Colon (tissue), 2 donors: ENCODE measurements at regions not wholly inside any gene's neighbourhood (a gene's known extent, or its start where the extent isn't known, plus 50 kb on each side); places are given as distances from the start of the nearest gene placed in this dataset.

Experiments
- FAIRE-seq: peaks from 2 replicates; lab custom pipeline; 2012; peaks lifted over from hg19 to GRCh38; lab: Jason Lieb, UNC
- donor health status: control.
- donor health status: control.

DNA sequence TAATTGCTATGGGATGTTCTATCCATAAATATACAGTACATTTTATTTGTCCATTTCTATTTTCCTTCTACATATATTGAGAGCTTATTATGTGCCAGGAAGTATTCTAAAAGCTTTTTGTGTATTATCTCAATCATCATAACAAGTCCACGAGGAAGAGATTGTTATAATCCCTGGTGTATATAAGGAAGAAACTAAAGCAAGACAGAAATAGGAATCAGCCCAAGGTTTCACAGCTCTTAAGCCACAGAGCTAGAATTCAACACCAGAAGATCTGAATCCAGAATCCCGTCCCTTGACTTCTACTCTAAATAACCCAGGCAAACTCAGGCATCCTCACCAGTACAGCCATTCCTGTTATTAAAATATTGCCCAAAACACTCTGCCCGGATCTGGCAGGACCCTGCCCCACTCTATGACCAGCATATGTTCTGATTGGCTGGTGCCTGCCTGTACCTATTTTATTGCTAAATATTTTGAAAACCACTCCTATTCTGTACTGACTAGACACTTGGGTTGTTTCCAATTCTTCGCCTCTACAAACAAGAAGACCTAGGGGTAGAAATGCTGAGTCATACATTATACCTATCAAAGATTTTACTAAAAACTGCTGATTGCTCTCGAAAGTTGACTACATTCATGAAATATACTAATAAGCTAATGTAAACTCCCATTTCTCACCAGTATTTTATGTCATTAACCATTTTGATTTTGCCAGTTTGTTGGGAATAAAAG, 297.4 kb downstream of the ENC1 start:
- FAIRE-seq: no peak

DNA sequence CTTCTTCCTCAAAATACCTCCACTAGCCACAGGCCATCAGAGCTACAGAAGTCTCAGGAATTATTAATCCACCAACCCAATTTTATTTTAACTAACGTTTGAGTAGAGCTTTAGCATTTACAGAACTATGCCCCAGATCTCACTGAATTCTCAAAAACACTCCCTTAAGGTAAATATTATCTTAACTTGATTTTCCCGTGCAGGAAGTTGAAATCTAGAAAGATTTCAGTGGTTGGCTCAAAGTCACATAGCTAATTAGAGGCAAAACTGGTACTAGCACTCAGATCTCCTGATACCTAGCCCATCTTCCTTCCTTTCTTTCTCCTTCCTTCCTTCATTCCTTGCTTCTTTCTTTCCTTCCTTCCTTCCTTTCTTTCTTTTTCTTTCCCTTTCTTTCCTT, 298.3 kb downstream of the ENC1 start:
- FAIRE-seq: no peak

DNA sequence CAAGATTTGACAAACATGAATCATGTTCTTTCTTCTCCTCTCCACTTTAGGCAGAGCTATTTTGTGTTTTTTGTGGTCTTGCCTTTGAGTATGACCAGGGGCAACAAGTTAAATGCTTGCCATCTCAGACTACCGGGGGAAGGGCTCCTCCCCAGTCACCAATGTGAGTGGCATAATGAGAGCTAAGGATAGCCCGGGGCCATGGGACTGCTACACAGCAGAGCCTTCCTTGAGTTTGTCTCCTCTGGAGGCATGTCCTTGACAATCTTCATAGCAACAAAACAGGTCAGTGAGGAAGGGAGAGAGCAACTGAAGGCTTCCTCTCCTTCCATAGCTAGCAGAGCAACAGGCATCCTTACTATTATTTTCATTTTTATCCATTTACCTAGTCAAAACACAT, 299.3 kb downstream of the ENC1 start:
- FAIRE-seq: no peak

DNA sequence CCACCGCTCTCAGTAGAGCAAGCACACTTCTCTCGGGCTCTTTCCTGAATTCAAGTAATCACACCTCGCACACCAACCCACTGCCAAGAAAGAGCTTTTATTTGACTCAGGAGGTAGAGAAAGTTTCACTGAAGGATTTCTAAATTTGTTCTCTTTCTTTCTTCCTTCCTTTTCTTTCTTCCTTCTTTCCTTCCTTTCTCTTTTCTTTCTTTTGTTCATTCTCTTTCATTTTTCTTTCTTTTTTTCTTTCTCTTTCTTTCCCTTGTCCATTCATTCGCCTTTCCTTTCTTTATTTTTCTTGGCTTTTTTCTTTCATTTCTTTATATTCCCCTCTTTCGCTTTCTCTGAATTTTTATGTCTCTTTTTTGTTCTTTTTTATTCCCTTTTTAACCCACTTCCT, 300.1 kb downstream of the ENC1 start:
- no peak for FAIRE-seq

DNA sequence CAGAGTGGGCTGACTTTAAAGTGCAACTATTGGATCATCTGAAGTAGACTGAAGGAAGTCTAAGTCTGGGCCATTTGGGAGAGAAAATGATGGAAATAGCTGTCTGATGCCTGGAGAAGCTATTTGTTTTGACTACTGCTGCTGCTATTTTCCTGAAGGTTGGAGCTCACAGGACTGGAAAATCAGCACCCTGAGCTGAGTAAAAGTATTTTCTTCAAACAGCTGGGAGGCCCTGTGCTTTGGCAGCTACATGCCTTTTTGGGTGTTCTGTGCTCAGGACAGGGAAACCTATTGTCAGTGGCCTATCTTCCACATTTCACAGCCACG, 302.6 kb downstream of the ENC1 start:
- no peak for FAIRE-seq

DNA sequence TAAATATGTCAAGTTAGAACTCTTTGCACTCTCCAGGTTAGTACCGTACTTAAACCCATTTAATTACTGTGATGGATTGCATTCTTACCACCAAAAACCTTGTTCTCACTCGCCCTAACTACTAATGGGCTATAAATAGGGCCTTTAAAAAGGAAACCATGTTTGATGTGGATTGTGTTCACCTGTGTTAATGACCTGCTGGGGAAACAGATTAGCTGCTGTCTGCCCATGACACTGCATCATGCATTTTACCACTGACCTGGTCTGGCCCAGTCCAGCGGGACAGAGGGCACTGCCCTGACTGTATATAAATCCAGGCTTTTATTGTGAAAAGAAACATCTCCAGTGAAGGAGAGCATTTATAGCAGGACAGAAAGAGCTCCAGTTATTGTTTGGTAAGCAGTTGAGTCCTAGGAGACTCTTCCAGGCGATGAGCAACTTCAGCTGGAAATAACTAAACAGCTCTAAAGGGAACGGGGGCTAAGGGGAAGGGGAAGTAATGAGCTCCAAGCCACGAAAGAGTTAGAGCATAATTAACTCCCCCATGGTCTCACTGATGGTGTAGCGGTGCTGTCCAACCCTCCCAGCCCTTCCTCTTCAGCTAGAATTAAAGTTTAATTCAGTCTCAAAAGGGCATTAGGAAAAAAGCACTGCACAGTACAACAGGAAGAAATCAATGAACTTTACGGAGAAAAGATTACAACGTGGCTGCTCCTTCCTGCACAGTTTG, 303.1 kb downstream of the ENC1 start:
- no peak for FAIRE-seq

DNA sequence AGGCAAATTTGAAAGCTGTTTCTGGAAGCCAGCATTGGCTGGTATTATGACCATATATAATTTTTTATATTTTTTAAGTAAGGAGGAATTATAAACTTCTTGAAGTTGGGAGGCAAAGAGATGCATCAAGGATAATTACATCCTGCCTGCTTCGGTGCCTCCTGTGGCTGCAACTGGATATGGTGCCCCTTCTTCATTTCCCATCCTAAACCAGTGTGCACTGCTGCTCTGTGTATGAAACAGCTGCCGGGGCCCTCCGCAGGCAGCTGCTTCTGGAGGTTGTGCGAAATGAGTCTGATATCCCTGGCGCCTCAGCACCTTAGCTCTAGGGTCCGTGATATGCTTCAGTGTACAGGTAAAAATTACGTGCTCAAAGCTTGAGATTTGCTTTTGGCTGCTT, 304.2 kb downstream of the ENC1 start:
- no peak for FAIRE-seq

DNA sequence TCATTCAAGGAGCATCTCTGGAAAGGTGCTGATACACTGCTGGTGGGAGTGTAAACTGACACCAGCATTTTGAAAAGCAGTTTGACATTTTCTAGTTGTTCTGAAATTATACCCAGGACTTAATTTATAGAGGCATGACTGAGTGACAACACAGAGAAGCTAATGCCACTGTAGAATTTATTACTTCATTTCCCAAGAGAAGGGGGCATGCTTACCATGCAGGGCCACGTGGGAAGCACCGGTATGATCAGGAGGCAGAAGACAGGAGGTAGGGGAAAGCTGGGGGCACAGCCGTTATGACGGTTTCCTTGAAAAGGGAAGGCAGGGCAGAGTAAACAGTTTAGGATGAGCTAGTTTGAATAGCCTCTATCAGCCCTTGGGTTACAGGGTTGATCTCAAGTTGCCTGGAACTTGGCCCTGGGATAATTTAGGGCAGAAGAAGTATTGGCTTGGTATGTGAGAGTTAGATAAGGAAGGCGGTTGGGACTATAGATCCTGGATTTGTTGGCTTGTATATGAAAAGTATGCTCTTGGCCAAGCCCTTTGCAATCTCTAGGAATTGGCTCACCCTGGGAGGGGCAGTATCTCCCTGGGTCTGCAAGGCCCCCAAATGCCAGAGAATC, 305.7 kb downstream of the ENC1 start:
- no peak for FAIRE-seq

DNA sequence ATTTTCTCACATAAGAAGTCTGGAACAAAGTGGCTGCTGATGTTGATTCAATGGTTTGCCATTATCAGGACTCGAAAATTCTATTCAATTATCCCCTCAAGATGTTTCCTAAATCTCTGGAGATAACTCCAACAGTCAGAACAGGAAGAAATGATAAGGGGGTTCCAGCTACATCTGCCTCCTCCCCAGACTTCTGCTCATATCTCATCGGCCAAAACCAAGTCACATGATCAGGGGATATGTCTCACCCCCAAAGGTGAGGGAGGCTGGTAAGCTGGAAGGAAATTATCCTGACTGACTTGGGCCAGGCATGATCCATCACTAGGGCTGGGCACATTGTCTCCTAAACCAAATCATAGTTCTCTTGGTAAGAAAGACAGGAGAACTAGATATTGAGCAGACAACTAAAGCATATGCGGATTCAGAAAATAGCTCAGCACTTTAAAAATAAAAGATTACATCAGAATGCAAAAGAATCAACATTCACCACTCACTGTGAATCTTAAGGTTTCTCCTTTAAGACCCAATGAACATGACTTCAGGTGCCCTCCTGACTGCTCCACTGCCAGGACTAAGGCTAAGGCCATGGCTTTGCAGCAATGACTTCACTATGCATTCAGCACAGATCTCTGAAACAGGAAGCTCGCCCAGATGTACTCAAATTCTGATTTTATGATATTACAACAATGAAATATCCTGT, 306.3 kb downstream of the ENC1 start:
- no peak for FAIRE-seq

DNA sequence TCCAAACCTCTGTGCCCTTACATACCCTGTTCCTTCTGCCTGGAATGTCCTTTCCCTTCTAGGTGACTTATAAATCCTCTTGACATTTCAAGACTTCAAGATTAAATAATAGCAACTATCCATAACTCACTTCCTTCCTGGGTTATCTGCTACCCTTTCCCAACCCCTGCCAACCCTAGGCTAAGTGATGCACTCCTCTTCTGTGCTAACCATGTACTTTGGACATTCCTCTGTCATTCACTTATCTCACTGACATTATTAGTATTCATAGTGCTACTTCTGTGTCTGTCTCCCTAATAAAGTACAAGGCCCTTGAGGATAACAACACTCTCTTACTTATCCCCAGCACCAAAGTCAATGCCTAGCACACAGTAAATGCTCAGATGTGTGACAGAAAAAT, 307.1 kb downstream of the ENC1 start:
- FAIRE-seq: no peak

DNA sequence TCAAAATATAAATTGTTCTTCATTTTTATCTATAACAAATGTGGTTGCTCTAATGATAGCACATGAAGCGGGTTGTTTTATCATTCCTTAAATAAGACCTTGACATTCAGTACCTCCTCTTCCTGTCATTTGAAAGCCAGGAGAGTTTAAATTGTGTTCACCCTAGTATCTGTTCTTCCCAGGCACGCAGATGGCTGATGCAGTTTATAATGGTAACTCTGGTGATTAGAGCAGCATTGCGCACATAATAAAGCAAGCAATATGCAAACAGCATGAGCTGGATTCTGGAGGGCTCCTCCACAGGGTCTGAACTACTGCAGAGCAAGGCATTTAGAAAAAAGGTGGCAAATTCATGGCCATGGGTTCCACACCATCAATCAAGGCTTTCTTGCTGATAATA, 307.8 kb downstream of the ENC1 start:
- FAIRE-seq: no peak

DNA sequence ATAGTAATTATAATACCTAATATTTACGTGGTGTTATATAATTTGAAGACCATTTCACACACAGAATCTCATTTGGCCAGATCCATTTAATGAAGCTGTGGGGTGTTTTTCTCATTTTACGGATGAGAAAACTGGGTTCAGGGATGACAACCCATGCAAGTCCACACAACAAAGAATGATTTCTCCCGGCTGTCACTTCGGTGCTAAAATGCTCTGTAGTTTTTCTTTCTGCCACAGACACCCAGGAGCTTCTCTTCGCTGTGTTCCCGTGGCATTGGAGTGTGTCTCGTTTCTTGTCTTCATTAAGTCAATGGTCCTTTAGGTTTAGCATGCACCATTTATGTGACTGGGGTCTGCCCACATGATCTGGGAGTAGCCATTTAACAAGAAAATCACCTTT, 308.5 kb downstream of the ENC1 start:
- FAIRE-seq: no peak

DNA sequence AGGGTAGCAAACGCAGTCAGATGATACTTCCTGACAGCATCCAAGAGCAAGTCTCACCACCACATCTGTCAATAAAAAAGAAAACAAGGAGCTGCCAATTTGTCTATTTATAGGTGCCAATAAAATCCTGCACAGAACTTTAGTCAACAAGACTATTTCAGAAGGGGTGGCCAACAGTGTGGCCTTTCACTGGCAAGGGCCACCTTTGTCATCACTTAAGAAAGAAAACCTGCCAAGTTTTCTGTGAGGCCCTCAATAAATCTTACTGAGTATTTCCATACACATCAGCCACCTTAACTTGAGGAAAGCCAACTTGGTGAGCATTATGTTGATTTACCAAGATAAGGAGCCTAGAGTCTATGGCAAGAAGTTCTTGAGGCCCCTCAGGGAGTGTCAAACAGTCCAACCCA, 312.3 kb downstream of the ENC1 start:
- FAIRE-seq: no peak

DNA sequence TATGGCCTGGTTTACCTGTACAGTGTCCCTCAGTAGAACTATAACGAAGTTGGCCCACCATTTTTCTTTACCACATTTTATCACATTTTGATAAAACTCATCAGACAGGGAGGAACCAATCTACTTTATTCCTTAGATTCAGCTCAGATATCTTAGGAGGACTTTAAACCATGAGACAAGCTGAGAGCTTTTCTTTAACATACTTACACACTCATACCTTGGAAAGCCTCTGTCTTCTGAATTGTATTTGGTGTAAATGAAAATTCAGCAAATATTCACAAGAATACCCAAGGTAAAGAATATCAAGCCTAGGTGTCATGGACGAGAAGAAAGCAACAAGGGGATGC, 313.2 kb downstream of the ENC1 start:
- FAIRE-seq: no peak

DNA sequence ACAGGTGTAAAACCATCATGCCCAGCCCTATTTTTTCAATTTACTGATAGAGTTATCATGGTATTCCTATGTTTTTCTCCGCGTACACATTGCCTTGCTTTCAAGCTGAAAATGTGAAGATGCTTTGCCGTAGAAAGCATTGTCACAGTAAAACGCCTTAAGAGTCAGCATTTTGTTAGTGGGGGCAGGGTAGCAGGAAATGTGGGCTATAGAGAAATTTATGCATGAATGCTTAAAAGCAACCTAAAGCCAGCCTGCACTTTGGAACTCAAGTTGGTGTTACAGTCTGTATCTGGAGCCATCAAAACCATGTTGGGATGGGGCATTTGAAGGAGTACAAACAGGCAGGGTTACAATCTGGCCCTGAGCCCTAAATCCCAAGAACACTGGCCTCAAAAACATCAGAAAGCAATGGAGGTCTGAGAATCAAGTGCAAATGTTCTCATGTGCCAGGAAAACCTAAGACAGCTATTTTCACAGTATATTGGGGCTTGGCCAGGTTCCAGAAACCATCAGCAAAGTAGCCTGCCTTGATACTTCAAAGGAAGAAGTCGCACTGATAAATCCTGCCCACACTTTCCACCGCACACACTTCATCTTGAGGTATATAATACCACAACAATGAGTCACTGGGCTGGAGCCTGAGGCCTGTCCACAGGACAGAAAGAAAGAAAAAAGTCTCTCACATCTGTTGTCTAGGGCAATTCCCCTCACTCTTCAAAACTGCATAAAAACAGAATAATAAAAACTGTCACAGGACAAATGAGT, 313.8 kb downstream of the ENC1 start:
- FAIRE-seq: no peak

DNA sequence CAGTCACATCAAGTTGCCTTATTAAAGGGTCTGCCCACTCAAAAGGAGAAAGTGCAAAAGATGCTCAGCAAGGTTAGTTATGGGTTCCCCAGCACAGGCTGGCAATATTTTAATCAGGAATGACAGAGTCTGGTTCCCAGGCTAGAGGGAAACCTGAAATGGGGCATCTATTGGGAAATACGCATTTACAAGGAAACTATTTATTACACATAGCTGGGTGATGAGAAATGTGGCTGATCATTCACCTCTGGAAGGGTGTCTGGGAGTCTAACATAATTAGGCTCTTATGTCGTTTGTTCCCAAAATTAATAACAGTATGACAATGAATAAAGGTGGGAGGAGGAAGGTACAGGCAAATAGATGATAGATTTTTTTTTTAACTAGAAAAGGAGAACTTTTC, 314.7 kb downstream of the ENC1 start:
- FAIRE-seq: no peak

DNA sequence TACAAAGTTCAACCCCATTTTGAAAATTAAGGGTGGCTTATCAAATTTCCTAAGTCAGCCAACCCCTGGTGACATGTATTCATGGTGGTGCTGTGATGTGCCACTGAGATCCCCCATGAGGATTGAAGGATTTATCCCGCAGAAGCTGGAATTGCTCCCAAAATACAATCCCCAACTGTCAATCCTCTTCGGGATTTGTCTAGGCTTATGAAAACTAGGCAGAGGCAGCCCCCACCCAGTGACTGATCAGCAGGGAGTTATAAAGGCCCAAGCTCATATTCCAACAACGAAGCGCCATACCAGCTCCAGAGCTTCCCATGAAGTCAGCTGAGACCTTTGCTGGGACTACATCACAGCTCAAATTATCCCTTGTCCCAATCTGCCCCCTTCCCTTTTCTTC, 316.0 kb downstream of the ENC1 start:
- FAIRE-seq: no peak

DNA sequence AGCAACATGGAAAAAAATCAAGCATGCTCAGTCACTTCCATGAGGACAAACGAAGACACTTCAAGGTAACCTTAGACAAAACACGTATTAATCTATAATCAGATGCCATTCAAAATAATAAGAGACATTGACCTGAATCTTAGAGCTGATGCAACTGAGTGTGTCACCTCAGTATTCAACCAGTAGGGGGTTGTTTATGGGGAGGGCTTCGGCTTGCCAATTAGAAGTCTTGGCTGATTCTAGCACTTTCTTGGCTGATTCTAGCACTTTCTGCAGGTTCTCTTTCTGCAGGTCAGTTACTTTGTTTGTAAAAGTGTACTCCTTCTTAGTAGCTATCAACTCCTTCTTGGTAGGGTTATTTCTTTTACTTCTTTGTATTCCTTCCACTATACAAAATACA, 317.6 kb downstream of the ENC1 start:
- FAIRE-seq: no peak

DNA sequence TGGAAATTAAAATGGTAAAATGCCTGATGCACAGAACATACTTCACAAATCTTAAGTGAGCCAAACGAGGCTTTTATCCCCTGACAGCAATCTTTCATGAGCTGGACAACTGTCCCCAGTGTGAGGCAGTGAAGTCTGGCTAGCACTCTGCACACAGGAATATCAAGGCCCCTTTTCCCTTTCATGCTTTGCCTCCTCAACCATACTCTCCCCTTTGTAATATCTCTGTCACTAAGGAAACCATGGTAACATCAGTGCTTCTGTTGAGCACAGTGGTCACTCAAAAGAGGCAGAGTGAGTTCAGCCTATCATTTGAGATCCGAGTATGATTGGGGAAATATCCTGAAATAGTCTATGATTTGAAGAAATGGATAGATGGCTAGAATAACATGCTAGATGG, 318.3 kb downstream of the ENC1 start:
- no peak for FAIRE-seq

DNA sequence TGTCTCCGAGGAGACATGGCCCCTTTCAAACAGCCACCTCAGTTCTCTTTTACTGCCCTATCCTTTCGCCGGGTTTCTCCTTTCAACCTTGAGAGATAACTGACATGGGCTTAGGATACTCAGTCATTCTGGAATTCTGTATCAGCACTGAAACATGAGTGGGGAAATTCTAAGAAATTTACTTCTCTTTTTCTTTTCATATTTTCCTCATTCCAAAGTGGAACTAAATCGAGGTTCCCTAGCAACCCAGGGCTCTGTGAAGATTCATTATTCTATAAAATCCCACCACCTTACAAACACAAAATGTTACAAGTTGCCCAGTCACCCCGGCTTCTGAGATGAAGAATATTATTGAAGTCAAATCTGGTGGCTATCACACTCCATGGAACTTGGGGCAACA, 319.2 kb downstream of the ENC1 start:
- no peak for FAIRE-seq

DNA sequence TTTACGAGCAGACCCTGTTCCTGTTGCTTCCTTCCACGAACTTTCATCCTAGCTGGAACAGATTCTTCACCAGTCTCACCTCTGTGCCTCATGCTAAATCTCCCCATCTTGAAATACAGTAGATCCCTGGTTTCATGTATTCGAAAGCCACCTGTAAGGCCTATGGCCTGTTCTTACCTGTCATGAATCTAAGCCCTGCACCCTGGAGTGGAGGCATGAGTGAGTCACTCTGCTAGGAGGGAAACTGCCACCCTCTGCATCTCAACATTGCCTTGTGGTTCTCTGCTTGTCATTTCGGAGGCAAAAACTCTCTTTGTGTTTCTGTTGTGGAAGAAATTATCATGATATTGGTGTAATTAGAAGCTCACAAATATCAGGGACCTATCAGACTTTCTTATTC, 320.0 kb downstream of the ENC1 start:
- no peak for FAIRE-seq

DNA sequence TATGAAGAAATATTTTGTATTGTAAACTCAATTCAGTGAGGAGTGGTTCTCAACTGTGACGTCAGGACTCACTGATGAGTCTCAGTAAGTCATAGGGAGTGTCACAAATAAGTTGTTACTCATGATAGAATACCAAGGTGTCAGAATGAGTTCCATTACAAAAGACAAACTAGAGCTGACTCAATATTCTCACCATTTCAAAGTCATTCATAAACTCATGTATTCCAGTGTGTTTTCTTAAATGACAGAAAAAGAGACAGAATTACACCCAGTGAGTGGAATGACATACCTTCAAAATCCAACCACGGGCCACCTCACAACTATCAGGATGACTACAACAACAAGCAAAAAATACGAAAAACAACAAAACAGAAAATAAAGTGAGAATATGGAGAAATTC, 321.5 kb downstream of the ENC1 start:
- no peak for FAIRE-seq
